K562 (cell line): ENCODE measurements at regions not wholly inside any gene's neighbourhood (a gene's known extent, or its start where the extent isn't known, plus 50 kb on each side); places are given as distances from the start of the nearest gene placed in this dataset.

ENCODE experiments used
- CBFA2T2 ChIP-seq: fragments of 450-650 bp; conservative IDR thresholded peaks from 2 replicates; pipeline ENCODE4 v1.6.1; 2017; ENCODE audit warnings: mild to moderate bottlenecking
- CEBPB ChIP-seq: fragments of 450-650 bp; IDR thresholded peaks from 2 replicates; pipeline ENCODE4 v1.6.1; 2016; ENCODE audit warnings: missing genetic modification characterization, missing compliant biosample characterization
- CLOCK ChIP-seq: fragments of 250-450 bp; sonication (Bioruptor Pico); IDR thresholded peaks from 2 replicates; pipeline ENCODE4 v1.4.0; 2020; ENCODE audit warnings: mild to moderate bottlenecking, moderate library complexity, borderline replicate concordance
- HMG20B ChIP-seq: fragments of 250-450 bp; sonication (Bioruptor Pico); IDR thresholded peaks from 2 replicates; pipeline ENCODE4 v1.5.0; 2021; ENCODE audit warnings: mild to moderate bottlenecking
- MTF1 ChIP-seq: fragments of 250-450 bp; sonication (Bioruptor Pico); IDR thresholded peaks from 2 replicates; pipeline ENCODE4 v1.9.0; 2021; ENCODE audit warnings: moderate library complexity, mild to moderate bottlenecking, inconsistent platforms, borderline replicate concordance
- POLR2H ChIP-seq: IDR thresholded peaks from 2 replicates; pipeline ENCODE4 v1.6.1; 2016; ENCODE audit warnings: missing genetic modification characterization, low read depth, mild to moderate bottlenecking, control low read depth, missing compliant biosample characterization, moderate library complexity
- TEAD2 ChIP-seq: fragments of 450-650 bp; IDR thresholded peaks from 2 replicates; pipeline ENCODE4 v1.6.1; 2016; ENCODE audit warnings: missing genetic modification characterization, control low read depth, missing compliant biosample characterization
- TFAP4 ChIP-seq: sonication (generic); formaldehyde crosslinking; IDR thresholded peaks from 2 replicates; pipeline ENCODE4 v1.8.0; 2022; ENCODE audit warnings: missing genetic modification reagents, mild to moderate bottlenecking, moderate library complexity, borderline replicate concordance
- ZNF23 ChIP-seq: fragments of 250-450 bp; sonication (Bioruptor Pico); IDR thresholded peaks from 2 replicates; pipeline ENCODE4 v1.4.0; 2020; ENCODE audit warnings: mild to moderate bottlenecking
- ZNF239 ChIP-seq: fragments of 250-450 bp; sonication (Bioruptor Pico); IDR thresholded peaks from 2 replicates; pipeline ENCODE4 v1.4.0; 2020; ENCODE audit warnings: mild to moderate bottlenecking
- ZNF707 ChIP-seq: fragments of 250-450 bp; sonication (Bioruptor Pico); conservative IDR thresholded peaks from 2 replicates; pipeline ENCODE4 v1.8.0; 2022; ENCODE audit warnings: inconsistent platforms, mild to moderate bottlenecking, moderate library complexity
- ZNF740 ChIP-seq, 3 experiments: fragments of 200-800 bp in 1 of 3; sonication (Bioruptor generic) in 1 of 3; sonication (generic) in 1 of 3; formaldehyde crosslinking in 1 of 3; IDR thresholded peaks; 2 replicates each; pipeline versions ENCODE4 v1.6.1 to v1.8.0; 2016 to 2022; ENCODE audit warnings: mild to moderate bottlenecking in 2 of 3, missing compliant biosample characterization in 2 of 3, missing genetic modification characterization in 2 of 3, missing genetic modification reagents in 1 of 3

DNA sequence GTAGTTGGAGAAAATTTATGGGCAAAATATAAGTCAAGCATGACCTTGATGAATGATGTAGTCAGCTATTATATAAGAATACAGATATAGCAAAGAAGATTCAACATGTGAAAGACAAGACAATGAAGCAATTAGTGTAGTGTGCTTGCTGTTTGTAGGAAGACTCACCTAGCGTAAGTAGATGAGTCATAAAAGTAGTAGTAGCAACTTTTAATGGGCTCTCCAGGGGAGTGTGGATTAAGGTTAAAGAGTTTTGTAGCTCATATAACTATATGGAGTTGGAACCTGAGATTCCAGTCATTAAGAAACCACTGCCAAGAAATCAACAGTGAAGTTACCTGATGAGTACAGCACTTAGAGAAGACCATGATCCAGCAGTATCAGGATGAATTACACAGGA, 444.7 kb upstream of the CNTN3 start (continued):
- no peak for TF ChIP-seq CLOCK (CRISPR knock-in tag)
- no peak for TF ChIP-seq TEAD2 (tag)
- TF ChIP-seq POLR2H (tag): no peak
- no peak for TF ChIP-seq CBFA2T2
- no peak for TF ChIP-seq CEBPB (tag)
- TF ChIP-seq ZNF23 (CRISPR knock-in tag): no peak
- TF ChIP-seq HMG20B: no peak
- no peak for TF ChIP-seq TFAP4 (CRISPR knock-in tag)
- no peak for TF ChIP-seq MTF1
- TF ChIP-seq ZNF707: no peak
- no peak for TF ChIP-seq ZNF239 (CRISPR knock-in tag)
- TF ChIP-seq ZNF740 (CRISPR knock-in tag; IDR thresholded peaks at IDR 0.05): no peak
- TF ChIP-seq ZNF740 (tag; IDR thresholded peaks at IDR 0.05): no peak
